Activated CD8-positive, alpha-beta memory T cell treated with anti-CD3 and anti-CD28 coated beads, Interleukin-2, amount 50 U/mL, for 48 hours (primary cell): ENCODE measurements at regions not wholly inside any gene's neighbourhood (a gene's known extent, or its start where the extent isn't known, plus 50 kb on each side); places are given as distances from the start of the nearest gene placed in this dataset.

Experiments used
- DNase-seq: peaks from one replicate; pipeline ENCODE4 v3.0.0-alpha.2; 2020

DNA sequence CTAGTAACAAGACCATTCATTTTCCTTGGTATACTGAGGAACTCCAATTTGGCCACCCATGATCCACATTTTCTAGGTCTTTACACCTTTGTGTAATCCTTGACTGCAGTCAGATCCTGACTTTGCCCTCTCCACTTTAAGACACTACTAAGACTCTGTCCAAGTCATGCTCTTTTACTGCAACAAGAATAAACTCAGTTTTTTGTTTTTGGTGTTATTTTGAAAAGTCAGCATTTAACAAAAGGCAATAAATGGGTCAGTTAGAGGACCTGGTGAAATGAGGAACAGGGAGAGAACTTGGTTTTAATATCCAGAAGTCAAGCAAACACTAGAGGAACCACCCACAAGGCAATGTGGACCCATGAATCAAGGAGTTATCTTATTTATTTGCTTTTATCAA is 252.2 kb upstream of the RBBP8 start:
- no peak for DNase-seq

DNA sequence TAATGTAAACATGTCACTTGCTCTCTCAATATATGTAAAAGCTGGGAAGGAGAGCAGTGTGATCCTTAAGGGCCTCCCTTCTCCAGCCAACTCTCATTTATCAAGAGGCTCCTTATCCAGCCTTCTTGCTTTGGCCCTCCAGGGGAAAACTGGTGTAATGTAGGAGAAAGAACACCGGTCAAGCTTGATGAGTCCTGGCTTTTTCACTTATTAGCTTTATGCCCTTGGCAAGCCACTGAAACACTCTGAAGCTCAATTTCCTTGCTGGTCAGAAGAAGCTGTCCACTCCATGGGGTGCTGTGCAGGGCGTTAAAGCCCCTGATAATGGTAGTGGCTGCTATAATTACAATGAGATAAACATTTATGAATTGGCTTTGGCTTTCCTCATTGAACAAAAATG is 251.2 kb upstream of the RBBP8 start:
- no peak for DNase-seq

DNA sequence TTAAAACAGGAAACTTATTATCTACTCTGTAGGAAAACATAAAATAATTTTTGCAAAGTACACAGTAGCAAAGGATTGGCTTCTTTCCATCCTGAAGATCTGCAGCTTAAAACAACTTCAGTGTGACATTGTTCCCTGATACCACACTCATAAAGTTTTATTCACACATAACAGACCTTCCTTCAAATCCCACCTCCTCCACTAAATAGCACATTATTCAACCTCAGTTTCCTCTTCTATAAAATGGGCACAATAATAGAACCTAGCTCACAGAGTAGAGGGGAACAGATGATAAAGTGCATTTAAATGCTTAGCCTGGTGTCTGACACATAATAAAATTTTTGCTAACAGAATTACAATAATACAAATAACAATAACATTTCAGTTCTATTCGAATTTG is 250.4 kb upstream of the RBBP8 start:
- no peak for DNase-seq

DNA sequence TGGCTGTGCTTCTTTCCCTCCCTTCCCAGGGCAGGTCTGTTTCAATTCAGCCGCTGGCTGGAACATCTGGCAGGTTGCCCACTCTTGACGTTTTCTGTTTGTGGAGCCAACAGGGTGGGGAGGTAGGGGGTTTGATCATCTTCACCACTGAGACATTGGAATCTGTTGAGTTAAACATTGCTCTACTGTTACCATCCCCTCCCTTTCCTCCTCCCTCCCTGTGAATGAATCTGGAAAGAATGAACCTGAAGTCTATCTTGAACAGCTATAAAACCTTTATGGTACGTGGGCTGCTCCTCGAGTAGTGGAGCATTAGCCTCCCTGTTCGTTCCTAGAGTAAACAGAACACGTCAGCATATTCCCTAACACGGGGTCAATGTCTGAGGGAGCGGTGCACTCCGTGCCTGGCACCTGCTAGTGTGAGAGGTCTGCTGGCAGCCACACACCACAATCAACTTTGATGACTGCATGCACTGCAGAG is 249.9 kb upstream of the RBBP8 start:
- DNase-seq = no peak

DNA sequence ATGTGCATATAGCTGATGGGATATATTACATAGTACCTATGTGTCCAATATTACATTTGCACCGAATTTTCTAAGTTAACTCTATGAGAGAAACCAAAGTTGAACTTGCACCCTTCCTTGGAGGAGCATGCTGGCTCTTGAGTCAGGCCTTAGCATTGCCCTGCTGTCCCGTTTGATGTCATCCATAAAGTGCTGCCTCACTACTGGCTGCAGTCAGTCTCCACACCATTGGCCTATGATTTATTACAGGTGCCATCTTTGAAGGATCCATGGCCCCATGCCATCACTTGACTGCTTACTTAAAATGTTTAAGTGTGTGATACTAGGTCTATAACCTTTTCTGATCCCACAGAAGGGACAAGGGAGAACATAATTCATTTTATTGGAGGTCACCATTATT is 249.3 kb upstream of the RBBP8 start:
- no peak for DNase-seq

DNA sequence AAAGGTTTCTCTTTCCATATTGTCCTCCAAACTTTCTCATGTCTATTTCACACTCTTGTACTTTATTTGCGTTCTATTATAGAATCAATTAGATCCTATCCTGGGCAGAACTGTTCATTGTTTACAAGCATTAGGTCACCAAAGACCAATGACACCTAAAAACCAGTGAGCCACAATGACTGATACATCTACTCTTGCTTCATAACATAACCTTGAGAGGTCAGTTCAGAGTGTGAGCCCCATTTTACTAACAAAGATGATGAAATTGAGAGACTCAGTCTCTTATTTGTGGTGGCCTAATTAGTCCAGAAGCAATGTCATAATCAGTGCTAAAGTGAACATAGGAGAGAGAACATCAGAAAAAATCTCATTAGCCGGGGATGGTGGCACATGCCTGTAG is 248.9 kb upstream of the RBBP8 start:
- no peak for DNase-seq

DNA sequence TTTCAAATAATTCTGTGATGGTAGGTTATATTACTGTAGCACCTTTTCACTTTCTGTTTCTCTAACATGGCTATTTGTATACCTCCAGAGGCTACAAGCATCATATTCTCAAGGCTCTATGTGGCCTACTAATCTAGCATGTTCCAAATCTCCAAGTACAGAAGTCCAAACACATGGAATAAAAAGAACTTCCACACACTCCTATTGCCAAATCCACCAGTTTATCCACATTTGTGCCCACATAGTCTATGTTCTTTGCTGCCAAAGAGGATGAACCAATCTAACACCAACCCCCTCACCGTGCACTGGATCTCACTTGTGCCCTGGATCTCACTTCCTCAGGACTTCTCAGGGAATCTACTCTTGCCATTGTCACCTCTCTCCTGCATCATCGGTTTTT is 247.3 kb upstream of the RBBP8 start:
- DNase-seq = no peak

DNA sequence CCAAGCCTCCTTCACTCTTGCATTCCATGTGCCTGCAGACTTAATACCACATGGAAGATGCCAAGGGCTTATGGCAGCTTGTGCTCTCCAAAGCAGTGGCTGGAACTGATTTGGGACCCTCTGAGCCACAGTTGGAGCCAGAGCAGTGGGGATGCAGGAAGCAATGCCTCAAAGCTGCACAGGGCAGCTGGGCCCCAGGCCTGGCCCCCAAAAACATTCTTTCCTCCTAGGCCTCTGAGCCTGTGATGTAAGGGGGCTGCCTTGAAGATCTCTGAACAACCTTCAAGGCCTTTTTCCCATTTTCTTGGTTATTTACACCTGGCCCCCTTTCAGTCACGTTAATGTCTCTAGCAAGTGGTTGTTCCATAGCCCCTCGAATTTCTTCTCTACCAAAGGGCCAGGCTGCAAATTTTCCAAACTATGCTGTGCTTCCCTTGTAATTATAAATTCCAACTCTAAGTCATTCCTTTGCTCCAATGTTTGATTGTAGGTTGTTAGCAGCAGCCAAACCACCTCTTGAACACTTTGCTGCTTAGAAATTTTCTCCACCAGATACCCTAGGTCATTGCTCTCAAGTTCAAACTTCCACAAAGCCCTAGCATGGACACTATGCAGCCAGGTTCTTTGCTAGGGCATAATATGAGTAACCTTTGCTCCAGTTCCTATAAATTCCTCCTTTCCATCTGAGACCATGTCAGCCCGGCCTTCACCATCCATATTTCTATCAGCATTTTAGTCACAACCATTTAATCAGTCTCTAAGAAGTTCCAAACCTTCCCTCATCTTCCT is 245.0 kb upstream of the RBBP8 start:
- no peak for DNase-seq

DNA sequence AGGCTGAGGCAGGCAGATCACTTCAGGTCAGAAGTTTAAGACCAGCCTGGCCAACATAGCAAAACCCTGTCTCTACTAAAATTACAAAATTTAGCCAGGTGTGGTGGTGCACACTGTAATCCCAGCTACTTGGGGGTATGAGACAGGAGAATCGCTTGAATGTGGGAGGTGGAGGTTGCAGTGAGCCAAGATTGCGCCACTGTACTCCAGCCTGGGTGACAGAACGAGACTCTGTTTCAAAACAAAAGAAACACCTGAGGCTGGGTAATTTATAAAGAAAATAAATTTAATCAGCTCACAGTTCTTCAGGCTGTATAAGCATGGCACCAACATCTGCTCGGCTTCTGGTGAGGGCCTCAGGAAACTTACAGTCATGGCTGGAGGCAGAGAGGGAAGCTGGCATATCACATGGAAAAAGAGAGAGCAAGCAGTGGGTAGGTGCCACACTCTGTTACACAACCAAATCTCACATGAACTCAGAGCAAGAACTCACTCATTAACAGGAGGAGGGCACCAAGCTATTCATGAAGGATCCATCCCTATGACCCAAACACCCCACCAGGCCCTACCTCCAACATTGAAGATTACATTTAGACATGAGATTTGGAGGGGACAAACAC is 244.1 kb upstream of the RBBP8 start:
- no peak for DNase-seq

DNA sequence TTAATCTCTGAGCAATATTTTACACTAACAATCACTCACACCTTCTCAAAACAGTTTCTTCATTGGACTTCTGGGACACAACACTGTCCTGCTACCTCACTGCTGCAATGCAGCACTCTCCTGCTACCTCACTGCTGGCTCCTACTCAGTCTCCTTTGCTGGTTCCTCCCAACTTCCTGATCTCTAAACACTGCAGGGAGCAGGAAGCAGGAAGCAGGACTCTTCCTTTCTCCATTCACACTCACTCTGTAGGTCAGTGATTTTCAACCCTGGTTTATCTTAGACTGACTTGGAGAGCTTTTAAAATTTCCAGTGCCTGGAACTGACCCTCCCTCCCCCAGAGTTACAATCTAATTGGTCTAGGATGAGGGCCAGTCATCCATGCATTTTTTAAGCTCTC is 243.4 kb upstream of the RBBP8 start:
- DNase-seq = no peak

DNA sequence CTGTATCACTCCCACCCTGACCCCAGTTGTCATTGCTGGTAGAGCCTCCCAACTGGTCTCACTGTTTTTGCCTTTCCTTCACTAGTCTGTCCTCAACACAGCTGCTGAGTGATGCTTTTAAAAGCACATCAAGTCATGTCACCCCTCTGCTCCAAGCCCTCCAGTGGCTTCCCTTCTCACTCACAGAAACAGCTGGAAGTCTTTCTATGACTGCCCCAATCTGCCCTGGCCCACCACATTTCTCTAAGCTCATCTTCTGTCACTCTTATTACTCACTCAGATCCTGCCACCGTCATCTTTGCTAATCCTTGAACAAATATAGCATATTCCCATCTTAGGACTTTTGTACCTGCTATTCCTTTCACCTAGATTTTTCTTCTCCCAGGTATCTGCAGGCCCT is 242.6 kb upstream of the RBBP8 start:
- DNase-seq = no peak

DNA sequence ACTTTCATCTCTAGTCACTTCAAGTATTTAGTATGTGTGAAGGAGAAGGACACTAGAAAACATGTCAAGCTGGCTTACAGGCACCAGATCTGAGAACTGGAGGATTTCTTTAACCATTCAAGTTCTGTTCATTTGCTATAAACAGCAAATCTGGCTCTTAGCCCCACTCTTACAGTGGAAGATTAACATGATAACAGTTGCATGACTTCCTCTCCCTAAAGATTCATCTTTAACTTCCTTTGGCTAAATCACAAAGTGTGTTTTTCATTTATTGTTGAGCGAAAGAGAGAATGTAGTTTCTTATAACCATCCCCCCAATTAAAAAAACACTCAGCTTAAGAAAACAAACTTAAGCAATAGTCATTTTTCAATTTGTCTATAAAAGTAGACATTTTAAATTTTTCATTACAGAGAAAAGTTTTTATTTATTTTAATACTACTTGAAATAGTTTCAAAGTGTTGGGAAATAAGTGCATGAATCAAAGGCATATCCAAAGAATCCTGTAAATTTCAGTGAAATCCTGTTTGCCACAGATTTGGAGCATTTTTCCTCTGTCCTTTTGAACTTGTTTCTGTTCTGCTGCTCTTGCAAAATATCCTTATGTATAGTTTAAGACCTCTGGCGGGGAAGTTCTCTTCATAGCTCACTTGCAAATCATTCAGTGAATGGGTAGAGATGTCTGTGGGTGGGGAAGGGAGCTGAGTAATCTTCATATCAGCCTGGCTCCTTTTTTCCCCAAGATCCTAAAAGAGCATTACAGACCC is 241.0 kb upstream of the RBBP8 start:
- no peak for DNase-seq

DNA sequence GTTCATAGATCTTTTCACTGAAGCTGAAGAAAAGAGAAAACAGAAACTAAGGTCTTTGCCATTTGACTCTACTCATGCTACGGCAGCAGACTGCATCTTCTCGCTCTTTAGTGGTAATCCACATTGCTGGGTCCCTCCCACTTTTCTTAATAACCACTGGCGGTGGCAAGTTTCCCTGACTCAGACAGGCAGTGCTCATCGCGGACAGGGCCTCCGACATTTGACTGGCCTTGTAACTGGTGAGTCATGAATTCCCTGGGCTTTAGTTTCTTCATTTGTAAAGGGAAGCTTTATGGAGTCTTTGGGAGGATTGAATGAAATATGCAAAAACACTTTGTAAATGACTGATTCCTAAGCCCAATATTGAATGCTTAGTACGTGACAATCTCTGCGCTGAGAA is 238.2 kb upstream of the RBBP8 start:
- no peak for DNase-seq

DNA sequence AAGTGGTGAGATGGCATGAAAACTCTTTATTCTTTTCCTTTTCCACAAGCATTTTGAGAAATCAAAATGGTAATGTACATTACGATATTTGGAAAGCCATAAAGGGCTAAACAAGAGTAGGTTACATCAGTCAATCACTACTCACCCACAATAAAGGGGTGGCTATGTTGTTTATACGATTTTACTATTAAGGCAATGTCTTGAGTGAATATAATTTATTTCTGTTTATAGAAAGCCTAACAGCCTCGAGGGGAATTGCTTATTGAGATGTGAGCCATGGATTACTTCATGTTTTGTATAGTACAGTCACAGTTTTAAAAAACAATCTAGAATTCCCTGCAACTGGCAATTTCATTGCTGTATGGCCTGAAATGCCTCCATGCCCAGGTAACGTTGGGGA is 237.5 kb upstream of the RBBP8 start:
- DNase-seq = no peak

DNA sequence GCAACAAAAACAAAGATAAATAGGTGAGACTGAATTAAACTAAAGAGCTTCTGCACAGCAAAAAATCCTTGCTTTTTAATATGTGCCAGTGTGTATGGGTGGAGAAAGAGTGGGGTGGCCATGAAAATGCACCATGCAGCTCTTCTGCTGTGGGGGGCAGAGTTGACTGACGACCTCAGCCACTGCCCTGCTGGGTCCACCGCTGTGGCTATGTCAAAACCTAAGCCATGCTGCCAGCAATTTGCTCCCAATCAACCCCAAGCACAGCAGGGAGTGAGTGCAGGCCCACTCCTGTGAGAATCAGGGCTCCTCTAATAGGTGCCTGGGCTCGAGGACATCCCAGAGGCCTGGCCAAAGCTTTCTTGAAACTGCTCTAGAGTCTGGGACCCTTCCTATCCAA is 235.6 kb upstream of the RBBP8 start:
- no peak for DNase-seq

DNA sequence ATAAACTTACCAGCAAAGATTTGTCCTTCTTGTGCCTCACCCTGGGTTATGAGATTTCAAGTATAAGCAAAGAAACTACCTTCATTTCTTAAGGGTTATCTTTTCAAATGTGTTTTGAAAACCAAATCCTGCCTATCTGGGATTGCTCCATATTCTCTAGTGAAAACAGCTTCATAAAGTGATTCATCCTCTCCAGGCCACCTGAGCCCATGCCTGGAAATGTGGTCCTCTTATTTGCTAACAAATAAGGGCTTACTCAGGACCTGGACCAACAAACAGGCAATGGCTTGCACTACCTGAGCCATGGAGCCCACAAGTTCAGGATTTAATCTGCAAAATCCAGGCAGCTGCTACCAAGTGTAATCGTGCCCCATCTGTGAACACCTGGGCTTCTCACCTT is 234.4 kb upstream of the RBBP8 start:
- no peak for DNase-seq

DNA sequence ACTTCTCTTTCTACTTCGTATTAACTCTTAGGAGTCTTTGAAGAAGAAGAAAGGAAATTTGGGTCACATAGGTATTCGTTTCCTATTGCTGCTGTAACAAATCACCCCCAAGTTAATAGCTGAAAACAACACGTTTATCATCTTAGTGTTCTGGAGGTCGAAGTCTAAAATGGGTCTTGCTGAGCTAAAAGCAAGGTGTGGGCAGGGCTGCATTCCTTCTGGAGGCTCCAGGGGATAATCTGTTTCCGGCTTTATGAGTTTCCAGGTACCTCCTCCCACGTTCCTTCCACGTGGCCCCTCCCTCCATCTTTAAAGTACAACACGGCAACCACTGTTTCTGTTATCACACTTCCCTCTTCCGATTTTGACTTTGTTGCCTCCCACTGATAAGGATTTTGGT is 233.5 kb upstream of the RBBP8 start:
- DNase-seq = no peak

DNA sequence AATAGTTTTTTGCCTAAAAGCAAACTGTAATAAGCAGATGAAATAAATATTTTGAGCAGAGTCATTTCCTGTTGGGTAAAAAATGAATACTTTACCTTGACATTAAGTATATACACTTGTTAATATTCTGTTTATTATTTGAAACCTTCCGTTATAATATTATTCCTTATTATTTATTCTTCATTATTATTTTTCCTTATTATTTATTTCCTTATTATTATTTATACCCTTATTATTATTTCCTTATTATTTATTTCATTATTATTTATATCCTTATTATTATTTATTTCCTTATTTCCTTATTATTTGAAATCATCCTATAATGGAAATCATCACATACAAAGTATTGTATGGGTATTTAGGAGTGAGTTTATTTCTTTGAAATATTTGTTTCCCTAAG is 232.2 kb upstream of the RBBP8 start:
- DNase-seq = no peak

DNA sequence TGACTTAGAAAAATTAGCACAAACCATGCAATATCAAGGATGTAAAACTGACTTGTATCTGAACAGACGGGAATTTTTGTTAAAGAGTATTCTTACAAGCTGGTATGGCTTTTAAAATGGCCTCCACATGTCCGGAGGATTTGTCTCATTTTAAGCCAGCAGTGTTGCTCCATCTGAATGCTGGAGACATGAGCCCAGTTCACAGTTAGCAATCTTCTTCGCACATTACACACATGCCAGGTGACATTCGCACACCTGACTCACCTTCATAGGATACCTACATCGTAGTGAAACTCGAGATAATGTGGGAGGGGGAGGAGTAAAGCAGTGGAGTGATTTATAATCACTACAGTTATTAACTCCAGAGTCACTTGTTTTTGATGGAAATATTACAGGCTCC is 231.8 kb upstream of the RBBP8 start:
- no peak for DNase-seq

DNA sequence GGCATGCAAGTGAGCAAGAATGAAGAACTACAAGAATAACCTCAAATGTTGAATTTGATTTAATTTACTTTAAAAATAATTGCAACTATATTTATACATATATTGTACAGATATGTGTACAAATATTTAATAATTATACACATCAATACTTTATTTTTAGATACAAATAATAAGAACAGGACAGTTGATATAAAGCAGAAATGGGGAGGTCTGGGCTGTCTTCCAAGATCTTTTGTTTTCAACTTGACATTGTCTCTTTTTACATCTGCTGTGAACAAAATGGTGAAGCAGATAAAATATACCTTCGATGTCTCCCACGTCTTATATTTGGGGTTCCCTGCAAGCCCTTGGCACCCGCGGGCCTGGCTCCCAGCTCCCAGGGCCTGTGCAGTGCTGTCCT is 231.3 kb upstream of the RBBP8 start:
- no peak for DNase-seq

DNA sequence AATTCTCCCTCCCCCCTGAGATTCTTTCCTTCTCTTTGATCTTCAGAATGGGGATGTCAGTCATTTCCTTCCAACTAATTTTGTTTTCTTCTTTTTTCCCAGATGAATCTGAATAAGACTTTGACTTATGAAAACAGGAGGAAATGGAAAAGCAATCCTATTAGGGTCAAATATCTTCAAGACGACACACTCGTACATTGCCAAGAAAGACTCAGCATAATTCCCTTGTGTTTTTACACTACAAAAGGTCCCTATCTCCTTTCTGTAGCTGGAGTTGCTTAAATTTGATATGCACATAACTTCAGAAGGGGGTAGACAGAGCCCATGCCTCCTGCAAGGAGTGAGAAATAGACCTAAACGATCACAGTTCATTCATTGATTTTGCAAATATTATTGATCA is 230.3 kb upstream of the RBBP8 start:
- no peak for DNase-seq

DNA sequence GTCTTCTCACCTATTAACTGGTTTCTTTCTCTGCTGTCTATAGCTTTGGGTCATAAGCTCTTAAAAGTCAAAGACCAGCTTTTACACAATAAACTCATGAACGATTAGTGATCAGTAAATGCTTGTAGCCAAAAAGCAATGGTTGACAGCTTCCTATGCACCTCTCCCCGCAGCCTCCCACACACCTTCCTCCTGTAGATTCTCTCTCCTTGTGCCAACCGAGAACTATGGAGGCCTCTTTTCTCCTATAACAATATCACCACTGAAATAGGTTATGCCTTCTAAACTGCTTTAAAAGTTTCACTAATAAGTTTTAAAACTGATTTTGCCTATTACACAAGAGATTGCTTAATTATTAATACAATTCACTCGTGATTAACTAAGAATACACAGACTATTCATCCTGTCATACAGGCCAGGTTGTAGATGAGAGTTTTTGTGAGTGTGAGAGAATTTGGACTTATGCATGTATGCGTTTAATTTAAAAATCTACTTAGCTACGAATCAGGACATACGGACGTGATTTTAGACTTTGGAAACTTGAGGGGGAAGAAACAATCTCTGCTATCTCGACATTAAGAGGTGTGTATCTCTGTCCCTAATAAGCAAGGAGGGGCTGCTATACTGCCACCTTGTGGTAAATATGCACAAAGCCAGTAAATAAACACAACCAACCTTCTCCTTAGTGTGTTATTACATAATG is 229.1 kb upstream of the RBBP8 start:
- no peak for DNase-seq

DNA sequence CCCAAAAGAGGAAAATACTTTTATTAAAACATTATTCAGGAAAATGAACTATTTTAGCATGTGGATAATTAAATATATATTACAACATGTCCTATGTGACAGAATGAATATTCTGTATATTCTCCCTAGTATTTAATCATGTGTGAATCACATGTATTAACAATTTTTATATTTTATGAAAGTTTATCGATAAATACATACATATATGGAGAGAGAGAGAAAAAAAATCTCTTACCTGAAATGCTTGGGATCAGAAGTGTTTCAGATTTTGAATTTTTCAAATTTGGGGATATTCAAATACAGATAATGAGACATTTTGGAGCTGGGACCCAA is 228.6 kb upstream of the RBBP8 start:
- DNase-seq = no peak

DNA sequence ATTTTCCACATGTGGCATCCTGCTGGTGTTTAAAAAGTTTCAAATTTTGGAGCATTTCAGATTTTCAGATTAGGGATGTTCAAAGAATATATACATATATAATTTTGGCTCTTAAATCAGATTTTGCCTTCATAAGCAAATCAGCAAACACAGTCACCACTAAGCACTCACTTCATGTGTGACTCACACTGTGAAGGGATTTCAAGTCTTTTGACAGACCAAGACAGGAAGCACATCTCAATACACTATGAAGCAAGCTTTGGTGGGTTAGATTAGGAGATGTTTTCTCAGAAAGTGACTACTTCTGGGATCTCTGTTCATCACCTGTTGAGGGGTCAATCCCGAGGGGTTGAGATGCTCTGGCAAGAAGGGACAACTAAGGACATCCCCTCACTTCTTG is 227.8 kb upstream of the RBBP8 start:
- no peak for DNase-seq
